NCI-H226 (cell line): ENCODE measurements at regions not wholly inside any gene's neighbourhood (a gene's known extent, or its start where the extent isn't known, plus 50 kb on each side); places are given as distances from the start of the nearest gene placed in this dataset.
"Not testable (repeated sequence)": the region's sequence is repeated elsewhere in the genome, so short reads cannot be mapped to it uniquely, and the experiment has no call there.

ENCODE experiments used
- DNase-seq: peaks from one replicate; pipeline ENCODE4 v3.0.0-alpha.2; 2015

- DNase-seq, result no peak
These were observed 396.6 kb upstream of the KLF6 start for GRCh38 chr10:4181621-4182049.

- no peak for DNase-seq
These were observed 396.1 kb upstream of the KLF6 start for GRCh38 chr10:4181081-4181480.

- DNase-seq, result no peak
These were observed 392.8 kb upstream of the KLF6 start for GRCh38 chr10:4177791-4178190.

GRCh38 chr10:4176500-4177281 lies 391.7 kb upstream of the KLF6 start:
- no peak for DNase-seq

- DNase-seq, result no peak
These were observed 389.2 kb upstream of the KLF6 start for GRCh38 chr10:4174197-4174596.

GRCh38 chr10:4170633-4171314 lies 385.8 kb upstream of the KLF6 start:
- DNase-seq, result no peak

- no peak for DNase-seq
These were observed 385.2 kb upstream of the KLF6 start for GRCh38 chr10:4170181-4170580.

GRCh38 chr10:4169448-4169847 lies 384.4 kb upstream of the KLF6 start:
- no peak for DNase-seq

- DNase-seq, result no peak
These were observed 382.2 kb upstream of the KLF6 start for GRCh38 chr10:4167216-4167615.

- no peak for DNase-seq
These were observed 377.7 kb upstream of the KLF6 start for GRCh38 chr10:4162571-4163286.

GRCh38 chr10:4159173-4159572 lies 374.2 kb upstream of the KLF6 start:
- no peak for DNase-seq

GRCh38 chr10:4154191-4154715 lies 369.2 kb upstream of the KLF6 start:
- DNase-seq, result no peak

GRCh38 chr10:4151466-4151865 lies 366.5 kb upstream of the KLF6 start:
- DNase-seq, result no peak

- DNase-seq, result no peak
These were observed 365.7 kb upstream of the KLF6 start for GRCh38 chr10:4150676-4151075.

- not testable (repeated sequence) for DNase-seq
These were observed 364.5 kb upstream of the KLF6 start for GRCh38 chr10:4149460-4149859.

GRCh38 chr10:4147245-4147644 lies 362.2 kb upstream of the KLF6 start:
- no peak for DNase-seq

- DNase-seq, result no peak
These were observed 359.8 kb upstream of the KLF6 start for GRCh38 chr10:4144817-4145216.

- no peak for DNase-seq
These were observed 356.5 kb upstream of the KLF6 start for GRCh38 chr10:4141471-4141870.

- no peak for DNase-seq
These were observed 353.2 kb upstream of the KLF6 start for GRCh38 chr10:4138146-4138721.

GRCh38 chr10:4137299-4137698 lies 352.3 kb upstream of the KLF6 start:
- no peak for DNase-seq

- no peak for DNase-seq
These were observed 351.1 kb upstream of the KLF6 start for GRCh38 chr10:4136121-4136520.

- DNase-seq, result no peak
These were observed 347.2 kb upstream of the KLF6 start for GRCh38 chr10:4132216-4132556.
